HepG2 (cell line): ENCODE measurements at regions not wholly inside any gene's neighbourhood (a gene's known extent, or its start where the extent isn't known, plus 50 kb on each side); places are given as distances from the start of the nearest gene placed in this dataset.

Experiments
- ATF1 ChIP-seq: IDR thresholded peaks from 2 replicates; pipeline ENCODE4 v1.6.1; 2016; ENCODE audit warnings: mild to moderate bottlenecking, control low read depth
- CREB3 ChIP-seq: sonication (generic); formaldehyde crosslinking; IDR thresholded peaks from 2 replicates; pipeline ENCODE4 v1.5.0; 2020; ENCODE audit warnings: missing genetic modification reagents
- CTCF ChIP-seq: sonication (generic); formaldehyde crosslinking; IDR thresholded peaks from 2 replicates; pipeline ENCODE4 v1.5.0; 2020; ENCODE audit warnings: mild to moderate bottlenecking, missing genetic modification reagents, moderate library complexity
- FOSL2 ChIP-seq: sonication (generic); formaldehyde crosslinking; IDR thresholded peaks from 2 replicates; pipeline ENCODE4 v1.4.0; 2020; ENCODE audit warnings: missing genetic modification reagents
- HOMEZ ChIP-seq: IDR thresholded peaks from 2 replicates; pipeline ENCODE4 v1.6.1; 2016; ENCODE audit warnings: low read depth
- MBD4 ChIP-seq: IDR thresholded peaks from 2 replicates; pipeline ENCODE4 v1.6.1; 2012; ENCODE audit warnings: low read length, inconsistent platforms, borderline replicate concordance
- POLR2A ChIP-seq, 2 experiments: IDR thresholded peaks; 2 replicates each; pipeline ENCODE4 v1.6.1; 2011; ENCODE audit warnings: low read depth in 2 of 2, low read length in 2 of 2, mild to moderate bottlenecking in 1 of 2, moderate library complexity in 1 of 2; ENCODE audit not compliant: insufficient read depth in 1 of 2
- POLR2AphosphoS5 ChIP-seq: IDR thresholded peaks from 2 replicates; pipeline ENCODE4 v1.6.1; 2012; ENCODE audit warnings: low read depth, low read length
- PRMT3 ChIP-seq: sonication (generic); formaldehyde crosslinking; IDR thresholded peaks from 2 replicates; pipeline ENCODE4 v1.8.1; 2022; ENCODE audit warnings: low read depth, mild to moderate bottlenecking, moderate library complexity, missing genetic modification reagents, borderline replicate concordance
- SALL2 ChIP-seq: sonication (generic); formaldehyde crosslinking; IDR thresholded peaks from 2 replicates; pipeline ENCODE4 v1.8.1; 2023; ENCODE audit warnings: mild to moderate bottlenecking, missing genetic modification reagents, inconsistent platforms
- ZNF263 ChIP-seq: sonication (generic); formaldehyde crosslinking; IDR thresholded peaks from 2 replicates; pipeline ENCODE4 v1.4.0; 2020; ENCODE audit warnings: missing genetic modification reagents
- ZNF547 ChIP-seq: sonication (generic); formaldehyde crosslinking; IDR thresholded peaks from 2 replicates; pipeline ENCODE4 v1.5.1; 2020; ENCODE audit warnings: mild to moderate bottlenecking, missing genetic modification reagents
- ZNF678 ChIP-seq: sonication (generic); formaldehyde crosslinking; IDR thresholded peaks from 2 replicates; pipeline ENCODE4 v1.4.0; 2020; ENCODE audit warnings: mild to moderate bottlenecking, missing genetic modification reagents

GRCh38 chr3:76652524-76652923 is 387.4 kb upstream of the ROBO2 start:
- TF ChIP-seq HOMEZ (CRISPR knock-in tag): no peak
- no peak for TF ChIP-seq CTCF (CRISPR knock-in tag)
- TF ChIP-seq FOSL2 (CRISPR knock-in tag): no peak
- TF ChIP-seq POLR2AphosphoS5: no peak
- TF ChIP-seq ZNF547 (CRISPR knock-in tag): no peak
- TF ChIP-seq POLR2A (IDR thresholded peaks at IDR 0.05; ENCODE audit: insufficient read depth in 1 of 2, low read depth in 2 of 2, low read length in 2 of 2): no peak
- no peak for TF ChIP-seq ZNF263 (CRISPR knock-in tag)
- no peak for TF ChIP-seq SALL2 (CRISPR knock-in tag)
- TF ChIP-seq PRMT3: no peak
- TF ChIP-seq MBD4: no peak
- no peak for TF ChIP-seq ZNF678 (CRISPR knock-in tag)
- no peak for TF ChIP-seq CREB3 (CRISPR knock-in tag)
- no peak for TF ChIP-seq ATF1 (CRISPR knock-in tag)
